Coronary artery (tissue), 2 donors: ENCODE measurements at regions not wholly inside any gene's neighbourhood (a gene's known extent, or its start where the extent isn't known, plus 50 kb on each side); places are given as distances from the start of the nearest gene placed in this dataset.
"Not testable (repeated sequence)": the region's sequence is repeated elsewhere in the genome, so short reads cannot be mapped to it uniquely, and the experiment has no call there.

Source experiments
- DNase-seq: peaks from one replicate; pipeline ENCODE4 v3.0.0-alpha.2; 2017; ENCODE audit warnings: low spot score
- H3K27ac ChIP-seq, 2 donors: fragments of 200-600 bp; sonication (generic); one replicate each; pipeline ENCODE4 v1.5.1; 2016 to 2019
- H3K4me3 ChIP-seq: fragments of 200-600 bp; sonication (generic); 2 replicates; pipeline ENCODE4 v1.5.1; 2016; ENCODE audit warnings: mild to moderate bottlenecking, moderate library complexity
- TF ChIP-seq, protein P1 (sequence below): fragments of 200-600 bp; sonication (generic); IDR thresholded peaks from one replicate; pipeline ENCODE4 v1.5.1; 2019; ENCODE audit warnings: antibody characterized with exemption

DNA sequence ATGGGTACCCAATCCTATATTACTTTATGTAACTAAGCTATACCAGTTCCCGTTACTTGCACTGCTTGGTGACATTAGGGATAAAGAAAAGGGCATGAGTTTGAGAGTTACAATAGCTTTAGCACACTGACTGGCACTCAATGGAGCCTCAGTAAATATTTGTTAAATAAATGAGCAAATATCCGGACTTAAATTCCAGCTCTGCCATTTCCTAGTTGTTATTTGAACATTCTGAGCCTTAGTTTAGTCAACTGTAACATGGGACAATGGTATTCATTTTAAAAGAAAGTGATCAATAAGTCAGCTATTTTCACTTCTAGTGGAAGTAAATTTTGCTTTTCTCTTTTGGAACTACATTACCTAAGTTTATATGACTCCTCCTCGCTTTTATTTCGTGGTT is 198.7 kb downstream of the ZC3H11B start:
- TF ChIP-seq, protein P1, sequence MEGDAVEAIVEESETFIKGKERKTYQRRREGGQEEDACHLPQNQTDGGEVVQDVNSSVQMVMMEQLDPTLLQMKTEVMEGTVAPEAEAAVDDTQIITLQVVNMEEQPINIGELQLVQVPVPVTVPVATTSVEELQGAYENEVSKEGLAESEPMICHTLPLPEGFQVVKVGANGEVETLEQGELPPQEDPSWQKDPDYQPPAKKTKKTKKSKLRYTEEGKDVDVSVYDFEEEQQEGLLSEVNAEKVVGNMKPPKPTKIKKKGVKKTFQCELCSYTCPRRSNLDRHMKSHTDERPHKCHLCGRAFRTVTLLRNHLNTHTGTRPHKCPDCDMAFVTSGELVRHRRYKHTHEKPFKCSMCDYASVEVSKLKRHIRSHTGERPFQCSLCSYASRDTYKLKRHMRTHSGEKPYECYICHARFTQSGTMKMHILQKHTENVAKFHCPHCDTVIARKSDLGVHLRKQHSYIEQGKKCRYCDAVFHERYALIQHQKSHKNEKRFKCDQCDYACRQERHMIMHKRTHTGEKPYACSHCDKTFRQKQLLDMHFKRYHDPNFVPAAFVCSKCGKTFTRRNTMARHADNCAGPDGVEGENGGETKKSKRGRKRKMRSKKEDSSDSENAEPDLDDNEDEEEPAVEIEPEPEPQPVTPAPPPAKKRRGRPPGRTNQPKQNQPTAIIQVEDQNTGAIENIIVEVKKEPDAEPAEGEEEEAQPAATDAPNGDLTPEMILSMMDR, result no peak
- Histone ChIP-seq H3K4me3 (no peak overlapping the region), H3K27ac (no peak overlapping the region)
- no peak for DNase-seq

DNA sequence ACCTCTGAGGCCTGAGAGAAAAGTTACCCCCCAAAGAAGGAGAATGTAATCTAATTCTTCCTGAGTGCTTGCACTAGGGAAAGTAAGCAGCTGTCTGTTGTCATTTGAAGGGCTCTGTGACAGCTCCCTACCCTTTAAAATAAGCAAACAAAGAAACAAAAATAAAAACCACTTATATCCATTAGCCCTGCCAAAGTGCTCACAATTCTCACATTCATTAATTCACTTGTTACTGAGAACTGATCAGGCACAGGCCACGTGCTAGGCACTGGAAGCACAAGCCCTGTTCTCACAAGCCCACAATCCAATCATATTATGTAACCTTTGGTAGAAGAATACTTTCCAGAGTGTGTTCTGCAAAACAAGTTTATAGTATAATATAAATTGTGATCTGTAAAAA is 199.4 kb downstream of the ZC3H11B start:
- H3K27ac ChIP-seq, result no peak overlapping the region
- no peak overlapping the region for H3K4me3 ChIP-seq
- DNase-seq, result no peak
- TF ChIP-seq, protein P1, result no peak

DNA sequence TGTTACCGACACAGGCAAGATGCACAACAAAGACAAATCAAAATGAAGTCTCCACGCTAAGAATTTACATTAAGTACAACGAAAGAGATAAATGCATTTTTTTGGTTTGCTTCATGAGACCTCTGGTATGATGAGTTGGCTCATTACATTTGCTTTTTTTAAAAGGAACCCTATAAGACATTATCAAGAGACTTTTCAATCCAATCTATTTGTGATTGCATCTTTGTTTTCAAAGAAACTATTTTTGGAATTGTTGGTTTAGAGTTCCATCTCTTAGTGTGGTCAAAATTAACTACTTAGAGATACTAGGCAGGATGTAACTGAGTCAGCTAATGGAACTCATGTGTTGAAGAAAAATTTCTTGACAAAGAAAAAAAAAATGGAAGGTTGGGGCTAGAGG is 200.1 kb downstream of the ZC3H11B start:
- TF ChIP-seq, protein P1, result no peak
- no peak for DNase-seq
- Histone ChIP-seq H3K4me3 (no peak overlapping the region), H3K27ac (no peak overlapping the region)

DNA sequence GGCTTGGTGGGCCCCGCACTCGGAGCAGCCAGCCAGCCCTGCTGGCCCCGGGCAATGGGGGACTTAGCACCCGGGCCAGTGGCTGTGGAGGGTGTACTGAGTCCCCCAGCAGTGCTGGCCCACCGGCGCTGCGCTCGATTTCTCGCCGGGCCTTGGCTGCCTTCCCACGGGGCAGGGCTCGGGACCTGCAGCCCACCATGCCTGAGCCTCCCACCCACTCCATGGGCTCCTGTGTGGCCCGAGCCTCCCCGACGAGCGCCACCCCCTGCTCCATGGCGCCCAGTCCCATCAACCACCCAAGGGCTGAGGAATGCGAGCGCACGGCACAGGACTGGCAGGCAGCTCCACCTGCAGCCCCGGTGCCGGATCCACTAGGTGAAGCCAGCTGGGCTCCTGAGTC is 202.2 kb downstream of the ZC3H11B start:
- not testable (repeated sequence) for H3K27ac ChIP-seq, H3K4me3 ChIP-seq, DNase-seq

DNA sequence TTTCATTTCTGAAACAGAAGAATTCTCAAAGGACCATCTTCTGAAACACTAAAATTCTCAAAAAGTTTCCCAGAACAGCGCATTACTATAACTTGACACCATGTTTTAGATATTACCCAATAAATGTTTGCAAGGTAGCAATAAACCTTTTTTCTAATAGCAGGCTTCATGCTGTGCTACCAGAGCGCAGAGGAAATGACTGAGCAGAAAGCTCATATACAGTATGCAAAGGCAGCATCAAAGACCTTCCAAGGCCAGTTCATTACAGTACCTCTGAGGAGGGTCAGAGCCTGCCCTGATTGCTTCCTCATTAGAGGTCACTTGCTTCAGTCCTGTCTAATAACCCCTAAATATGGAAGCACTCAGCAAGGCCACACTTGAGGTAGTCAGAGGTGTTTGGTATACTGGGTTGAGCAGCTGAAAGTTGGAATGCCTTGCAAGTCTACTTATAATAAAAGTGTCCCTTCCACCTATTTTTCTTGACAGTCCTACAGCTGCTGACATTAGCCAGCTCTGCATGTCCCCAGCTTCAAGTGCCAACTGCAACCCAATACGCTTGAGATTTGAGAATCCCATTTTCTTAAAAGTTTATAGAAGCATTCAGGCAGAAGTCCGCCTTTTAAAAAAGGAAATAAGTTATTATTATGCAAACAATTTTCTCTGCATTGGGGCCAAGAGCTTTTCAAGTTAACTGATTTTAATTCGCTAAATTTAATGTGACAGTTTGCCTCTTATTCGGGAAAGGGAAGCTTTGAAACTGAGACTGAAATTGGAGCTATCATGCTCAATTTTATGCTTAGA is 207.2 kb downstream of the ZC3H11B start:
- Histone ChIP-seq H3K4me3 (no peak overlapping the region), H3K27ac (no peak overlapping the region)
- DNase-seq, result no peak
- TF ChIP-seq, protein P1, result no peak

DNA sequence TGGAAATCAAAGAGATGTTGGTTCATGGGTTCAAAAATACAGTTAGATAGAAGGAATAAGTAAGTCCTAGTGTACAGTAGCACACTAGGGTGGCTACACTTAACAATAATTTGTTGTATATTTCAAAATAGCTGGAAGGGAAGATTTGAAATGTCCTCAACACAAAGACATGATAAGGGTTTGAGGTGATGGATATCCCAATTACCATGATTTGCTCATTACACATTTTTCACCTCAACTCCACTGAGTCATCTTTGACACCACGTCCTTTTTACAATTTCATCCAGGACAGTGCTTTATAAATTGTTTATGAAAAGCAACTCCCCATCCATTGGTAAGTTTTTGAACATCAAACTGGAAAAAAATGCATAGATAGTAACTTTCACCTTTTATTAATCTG is 208.3 kb downstream of the ZC3H11B start:
- TF ChIP-seq, protein P1, result no peak
- DNase-seq, result no peak
- H3K27ac ChIP-seq, result no peak overlapping the region
- no peak overlapping the region for H3K4me3 ChIP-seq

DNA sequence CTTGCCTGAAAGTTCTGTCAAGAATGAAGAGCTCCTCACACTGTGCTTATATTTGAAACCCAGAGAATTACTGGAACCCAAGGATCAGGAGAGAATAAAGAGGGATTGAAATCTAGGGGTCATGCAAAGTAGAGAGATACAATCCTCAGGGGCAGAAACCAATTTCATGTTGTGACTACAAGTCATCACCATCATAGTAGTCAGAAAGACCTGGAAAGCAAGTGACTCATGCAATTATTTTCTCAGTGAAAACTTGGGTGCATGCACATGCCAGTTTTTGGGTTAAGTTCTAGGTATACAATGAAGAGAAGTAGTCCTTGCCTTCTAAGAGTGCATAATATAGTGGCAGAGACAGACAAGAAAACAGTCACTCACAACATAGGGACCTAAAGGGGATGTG is 210.0 kb downstream of the ZC3H11B start:
- DNase-seq, result no peak
- TF ChIP-seq, protein P1, result no peak
- no peak overlapping the region for H3K27ac ChIP-seq
- no peak overlapping the region for H3K4me3 ChIP-seq
